Neutrophil (primary cell): ENCODE measurements at regions not wholly inside any gene's neighbourhood (a gene's known extent, or its start where the extent isn't known, plus 50 kb on each side); places are given as distances from the start of the nearest gene placed in this dataset.

Experiments
- H3K27ac ChIP-seq: fragments of 200-600 bp; sonication (generic); 2 replicates; pipeline ENCODE4 v1.5.1; 2016; ENCODE audit warnings: mild to moderate bottlenecking, moderate library complexity
- H3K27me3 ChIP-seq: fragments of 200-600 bp; sonication (generic); 2 replicates; pipeline ENCODE4 v1.6.0; 2016; ENCODE audit warnings: mild to moderate bottlenecking
- H3K36me3 ChIP-seq: fragments of 200-600 bp; sonication (generic); 2 replicates; pipeline ENCODE4 v1.5.1; 2017
- H3K4me1 ChIP-seq, 2 experiments: fragments of 200-600 bp in 1 of 2; sonication (generic) in 1 of 2; 1 replicate in 1 of 2; 2 replicates in 1 of 2; pipeline versions ENCODE4 v1.5.1 to v1.6.1; 2013 to 2016; ENCODE audit warnings: low read depth in 1 of 2, low read length in 1 of 2, mild to moderate bottlenecking in 1 of 2, moderate library complexity in 1 of 2; ENCODE audit not compliant: control insufficient read depth in 1 of 2, insufficient read depth in 1 of 2
- H3K4me3 ChIP-seq, 2 experiments: fragments of 200-600 bp in 1 of 2; sonication (generic) in 1 of 2; 1 replicate in 1 of 2; 2 replicates in 1 of 2; pipeline ENCODE4 v1.5.1; 2013 to 2016; ENCODE audit warnings: low read depth in 1 of 2, low read length in 1 of 2, mild to moderate bottlenecking in 1 of 2, moderate library complexity in 1 of 2
- H3K9me3 ChIP-seq: fragments of 200-600 bp; sonication (generic); 2 replicates; pipeline ENCODE4 v1.5.1; 2016
- TF ChIP-seq, protein P1 (sequence below): fragments of 200-600 bp; sonication (generic); IDR thresholded peaks from 2 replicates; pipeline ENCODE4 v1.5.1; 2016; ENCODE audit warnings: antibody characterized with exemption

DNA sequence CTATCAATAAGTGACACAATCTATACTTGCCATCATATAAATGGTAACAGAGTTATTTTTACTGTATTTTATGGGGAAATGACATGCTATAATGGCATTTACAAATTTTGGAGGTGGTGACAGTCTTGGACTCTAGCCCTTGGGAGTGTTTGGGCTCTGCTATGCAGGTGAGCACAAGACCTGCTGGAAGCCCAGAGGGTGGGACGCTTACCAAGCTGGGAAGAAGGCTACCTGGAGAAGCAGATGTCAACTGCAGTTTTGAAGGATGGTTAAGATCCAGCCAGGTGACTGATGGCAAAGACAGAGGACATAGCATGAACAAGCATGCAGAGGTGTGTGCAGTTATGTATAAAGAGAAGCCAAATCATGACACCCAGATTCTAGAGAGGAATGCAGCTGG, 346.9 kb downstream of the MYCN start:
- Histone ChIP-seq H3K4me1 (no peaks in the 10 kb centered on the region), H3K9me3 (no peaks in the 10 kb centered on the region)
- TF ChIP-seq, protein P1, sequence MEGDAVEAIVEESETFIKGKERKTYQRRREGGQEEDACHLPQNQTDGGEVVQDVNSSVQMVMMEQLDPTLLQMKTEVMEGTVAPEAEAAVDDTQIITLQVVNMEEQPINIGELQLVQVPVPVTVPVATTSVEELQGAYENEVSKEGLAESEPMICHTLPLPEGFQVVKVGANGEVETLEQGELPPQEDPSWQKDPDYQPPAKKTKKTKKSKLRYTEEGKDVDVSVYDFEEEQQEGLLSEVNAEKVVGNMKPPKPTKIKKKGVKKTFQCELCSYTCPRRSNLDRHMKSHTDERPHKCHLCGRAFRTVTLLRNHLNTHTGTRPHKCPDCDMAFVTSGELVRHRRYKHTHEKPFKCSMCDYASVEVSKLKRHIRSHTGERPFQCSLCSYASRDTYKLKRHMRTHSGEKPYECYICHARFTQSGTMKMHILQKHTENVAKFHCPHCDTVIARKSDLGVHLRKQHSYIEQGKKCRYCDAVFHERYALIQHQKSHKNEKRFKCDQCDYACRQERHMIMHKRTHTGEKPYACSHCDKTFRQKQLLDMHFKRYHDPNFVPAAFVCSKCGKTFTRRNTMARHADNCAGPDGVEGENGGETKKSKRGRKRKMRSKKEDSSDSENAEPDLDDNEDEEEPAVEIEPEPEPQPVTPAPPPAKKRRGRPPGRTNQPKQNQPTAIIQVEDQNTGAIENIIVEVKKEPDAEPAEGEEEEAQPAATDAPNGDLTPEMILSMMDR: no peak

DNA sequence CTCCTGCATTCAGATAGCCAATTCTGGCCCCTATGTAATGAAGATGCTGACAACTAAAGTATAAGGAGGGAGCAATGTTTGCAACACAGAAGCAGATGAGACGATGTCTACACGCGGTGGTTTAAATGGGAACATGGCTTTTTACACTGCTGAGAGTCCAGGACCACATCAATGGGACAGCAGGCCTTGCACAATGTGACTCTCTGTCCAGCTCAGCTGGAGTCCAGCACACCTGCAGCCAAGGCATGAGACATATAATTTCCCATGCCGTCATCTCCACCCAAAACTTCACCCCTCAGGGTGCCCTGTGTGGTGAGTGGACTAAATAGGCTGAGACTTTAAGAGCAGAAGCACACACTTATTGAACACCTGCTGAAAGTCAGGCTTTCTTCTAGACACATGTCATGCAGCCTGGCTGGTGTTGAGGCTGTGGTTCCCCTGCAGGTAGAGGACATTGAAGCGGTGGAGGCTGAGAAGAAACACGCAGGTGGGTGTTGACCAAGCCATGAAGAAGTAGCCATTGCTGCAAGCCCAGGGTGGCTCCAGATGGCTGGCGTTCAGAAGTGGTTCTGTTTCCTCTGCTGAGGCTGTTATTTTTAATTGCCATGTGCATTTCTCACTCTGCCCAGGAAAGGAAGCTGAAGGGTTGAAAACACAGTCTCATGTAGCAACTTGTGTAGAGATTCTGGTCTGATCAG, 345.6 kb downstream of the MYCN start:
- Histone ChIP-seq H3K9me3 (no peaks in the 10 kb centered on the region), H3K27ac (no peak overlapping the region)

More for the DNA sequence above, 346.9 kb downstream of the MYCN start:
- Histone ChIP-seq H3K36me3 (no peaks in the 10 kb centered on the region), H3K27ac (no peak overlapping the region), H3K27me3 (no peaks in the 10 kb centered on the region), H3K4me3 (no peak overlapping the region)

DNA sequence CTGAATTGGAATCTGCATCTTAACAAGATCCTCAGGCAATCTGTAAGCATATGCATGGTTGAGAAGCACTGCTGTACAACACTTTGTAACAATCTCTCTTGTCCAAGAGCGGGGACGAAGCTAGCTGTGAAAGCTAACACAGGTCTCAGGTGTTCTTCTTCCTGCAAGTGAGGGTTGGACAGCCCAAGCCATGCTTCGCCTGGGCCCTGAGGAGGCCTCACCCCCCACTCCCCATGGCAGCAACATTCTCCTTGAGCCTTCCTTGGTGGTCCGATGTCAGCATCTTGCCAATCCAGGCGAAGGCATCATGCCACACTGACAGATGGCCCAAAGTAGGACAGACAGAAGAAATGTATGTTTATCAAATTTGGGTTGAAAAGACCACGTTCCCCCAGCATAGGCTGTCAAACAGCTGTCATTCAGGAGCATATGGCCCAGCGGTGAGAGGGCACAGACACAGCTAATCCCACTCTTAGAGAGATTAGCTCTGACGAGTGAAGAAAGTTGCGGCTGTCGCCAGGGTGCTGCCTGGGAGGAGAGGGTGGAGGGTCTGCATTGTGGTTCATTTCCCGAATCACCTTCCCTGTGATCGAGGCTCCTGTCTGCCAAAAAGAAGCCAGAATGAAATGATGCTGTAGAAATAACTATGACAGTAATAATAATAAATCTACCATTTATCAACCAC, 344.7 kb downstream of the MYCN start:
- no peak overlapping the region for H3K27ac ChIP-seq
- no peaks in the 10 kb centered on the region for H3K27me3 ChIP-seq
- H3K4me1 ChIP-seq: no peaks in the 10 kb centered on the region
- no peak overlapping the region for H3K4me3 ChIP-seq
- H3K9me3 ChIP-seq: no peaks in the 10 kb centered on the region
- no peaks in the 10 kb centered on the region for H3K36me3 ChIP-seq
- TF ChIP-seq, protein P1: no peak

More for the DNA sequence above, 345.6 kb downstream of the MYCN start:
- no peak overlapping the region for H3K4me3 ChIP-seq
- no peaks in the 10 kb centered on the region for H3K4me1 ChIP-seq
- no peaks in the 10 kb centered on the region for H3K36me3 ChIP-seq
- no peaks in the 10 kb centered on the region for H3K27me3 ChIP-seq
- TF ChIP-seq, protein P1: no peak

DNA sequence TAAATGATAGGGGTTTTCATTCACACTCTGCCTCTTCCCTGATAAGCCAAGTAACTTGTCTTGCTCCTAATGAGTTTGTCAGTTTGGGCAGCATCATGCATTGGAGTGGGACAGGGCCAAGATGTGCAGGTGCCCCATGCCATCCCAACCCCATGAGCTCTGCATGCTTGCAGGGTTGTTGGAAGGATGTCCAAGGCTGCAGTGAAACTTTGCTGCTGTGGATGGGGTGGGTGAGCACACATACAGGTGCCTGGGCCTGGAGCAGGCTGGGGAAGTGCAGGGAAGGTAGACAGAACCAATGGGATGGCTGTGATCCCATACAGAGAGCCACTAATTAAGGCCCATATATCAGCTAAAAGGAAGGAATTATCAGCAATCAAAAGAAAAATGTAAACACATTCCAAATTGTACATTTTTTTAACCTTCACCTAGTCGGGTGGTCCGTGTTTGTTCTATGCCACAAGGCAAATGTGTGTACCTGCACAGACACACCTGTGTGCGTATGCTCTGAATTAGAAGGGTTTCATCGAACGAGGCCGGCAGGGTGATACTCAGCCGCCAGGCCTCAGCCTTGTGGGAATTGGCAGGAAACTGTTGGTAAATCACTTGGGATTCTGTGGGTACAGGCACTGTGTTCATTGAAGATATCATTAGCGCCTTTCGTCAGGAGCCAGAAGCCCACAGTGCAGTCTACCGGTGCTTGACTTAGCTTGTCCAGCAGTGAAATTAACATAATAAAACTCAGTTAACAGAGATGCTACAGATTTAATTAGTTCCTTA, 342.9 kb downstream of the MYCN start:
- Histone ChIP-seq H3K4me3 (no peak overlapping the region), H3K27ac (no peak overlapping the region), H3K4me1 (no peaks in the 10 kb centered on the region), H3K36me3 (no peaks in the 10 kb centered on the region), H3K27me3 (no peaks in the 10 kb centered on the region), H3K9me3 (no peaks in the 10 kb centered on the region)
- TF ChIP-seq, protein P1: no peak

DNA sequence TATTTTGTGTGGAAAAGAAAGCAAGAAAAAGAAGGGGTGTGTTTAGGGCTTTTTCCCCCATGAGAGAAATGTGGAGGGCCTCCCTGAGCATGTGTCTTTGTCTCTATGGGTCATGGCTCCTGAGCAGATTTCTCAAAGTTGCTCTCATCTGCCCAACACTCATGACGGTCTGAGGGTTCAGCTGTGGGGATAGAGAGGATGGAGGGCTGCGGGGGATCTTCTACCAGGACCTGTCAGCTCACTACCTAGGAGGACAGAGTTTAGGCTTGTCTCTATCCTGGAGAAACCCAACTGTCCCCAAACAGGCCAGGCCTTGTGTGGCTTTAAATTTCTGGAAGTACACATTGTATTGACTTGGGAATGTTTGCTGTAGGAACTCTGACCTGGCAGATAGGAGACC, 342.2 kb downstream of the MYCN start:
- H3K36me3 ChIP-seq: no peaks in the 10 kb centered on the region
- H3K27ac ChIP-seq: no peak overlapping the region
- no peak overlapping the region for H3K4me3 ChIP-seq
- TF ChIP-seq, protein P1: no peak
- H3K27me3 ChIP-seq: no peaks in the 10 kb centered on the region
- no peaks in the 10 kb centered on the region for H3K4me1 ChIP-seq
- no peaks in the 10 kb centered on the region for H3K9me3 ChIP-seq
